ENCODE measurements at regions not wholly inside any gene's neighbourhood (a gene's known extent, or its start where the extent isn't known, plus 50 kb on each side); places are given as distances from the start of the nearest gene placed in this dataset.
"Not testable (repeated sequence)": the region's sequence is repeated elsewhere in the genome, so short reads cannot be mapped to it uniquely, and the experiment has no call there.

- not testable (repeated sequence) for TF ChIP-seq CTCF (IDR thresholded peaks at IDR 0.05; ENCODE audit: low read depth, low read length, poor library complexity, severe bottlenecking); EZH2phosphoT487 (IDR thresholded peaks at IDR 0.05; ENCODE audit: borderline replicate concordance, low read length)
Measured at GRCh38 chr5:109621266-109621665, 68.5 kb upstream of the MAN2A1 start.

All from DOHH2 (cell line).